Keratinocyte (primary cell): ENCODE measurements at regions not wholly inside any gene's neighbourhood (a gene's known extent, or its start where the extent isn't known, plus 50 kb on each side); places are given as distances from the start of the nearest gene placed in this dataset.

ENCODE experiments used
- DNase-seq: peaks from one replicate; pipeline ENCODE4 v3.0.0-alpha.2; 2011; ENCODE audit warnings: low read depth, missing footprints, low spot score
- FAIRE-seq: peaks from 2 replicates; lab custom pipeline; 2011; peaks lifted over from hg19 to GRCh38; lab: Jason Lieb, UNC
- H2AFZ ChIP-seq: 2 replicates; pipeline ENCODE4 v1.6.0; 2012; ENCODE audit warnings: low read length, control low read depth, inconsistent platforms; ENCODE audit not compliant: control insufficient read depth
- H3K27ac ChIP-seq: 2 replicates; pipeline ENCODE4 v1.5.1; 2011; ENCODE audit warnings: low read length; ENCODE audit not compliant: control insufficient read depth, insufficient read depth
- H3K27me3 ChIP-seq: 3 replicates; pipeline ENCODE4 v1.6.0; 2011; ENCODE audit warnings: low read length; ENCODE audit not compliant: control insufficient read depth, insufficient read depth; ENCODE audit errors: extremely low read depth
- H3K36me3 ChIP-seq, 2 experiments: 2 replicates in 1 of 2; 3 replicates in 1 of 2; pipeline ENCODE4 v1.5.1; 2011; ENCODE audit warnings: low read length in 2 of 2, mild to moderate bottlenecking in 1 of 2; ENCODE audit not compliant: control insufficient read depth in 2 of 2, insufficient read depth in 2 of 2; ENCODE audit errors: extremely low read depth in 1 of 2
- H3K4me1 ChIP-seq: 3 replicates; pipeline ENCODE4 v1.5.1; 2011; ENCODE audit warnings: low read length; ENCODE audit not compliant: control insufficient read depth, insufficient read depth; ENCODE audit errors: extremely low read depth
- H3K4me2 ChIP-seq: 3 replicates; pipeline ENCODE4 v1.6.0; 2011; ENCODE audit warnings: low read depth, low read length; ENCODE audit not compliant: control insufficient read depth, insufficient read depth; ENCODE audit errors: extremely low read depth
- H3K4me3 ChIP-seq, 3 experiments: fragments of 200-600 bp in 1 of 3; sonication (generic) in 1 of 3; 2 replicates in 2 of 3; 3 replicates in 1 of 3; pipeline ENCODE4 v1.5.1; 2011 to 2016; ENCODE audit warnings: low read length in 3 of 3, mild to moderate bottlenecking in 3 of 3, control low read depth in 2 of 3, inconsistent platforms in 1 of 3, low read depth in 1 of 3, mixed read lengths in 1 of 3, mixed run types in 1 of 3, moderate library complexity in 1 of 3; ENCODE audit not compliant: control insufficient read depth in 2 of 3, insufficient read depth in 2 of 3; ENCODE audit errors: extremely low read depth in 1 of 3
- H3K79me2 ChIP-seq: 2 replicates; pipeline ENCODE4 v1.6.0; 2012; ENCODE audit warnings: low read length; ENCODE audit not compliant: control insufficient read depth, insufficient read depth
- H3K9ac ChIP-seq: 3 replicates; pipeline ENCODE4 v1.6.0; 2011; ENCODE audit warnings: low read length; ENCODE audit not compliant: control insufficient read depth, insufficient read depth; ENCODE audit errors: extremely low read depth
- H3K9me1 ChIP-seq: 3 replicates; pipeline ENCODE4 v1.6.0; 2011; ENCODE audit warnings: low read length; ENCODE audit not compliant: control insufficient read depth, insufficient read depth; ENCODE audit errors: extremely low read depth
- H3K9me3 ChIP-seq: 2 replicates; pipeline ENCODE4 v1.5.1; 2012; ENCODE audit warnings: low read depth, low read length; ENCODE audit not compliant: control insufficient read depth
- H4K20me1 ChIP-seq: 3 replicates; pipeline ENCODE4 v1.6.0; 2011; ENCODE audit warnings: low read length; ENCODE audit not compliant: control insufficient read depth, insufficient read depth; ENCODE audit errors: extremely low read depth
- EZH2 ChIP-seq: IDR thresholded peaks from one replicate; pipeline ENCODE4 v1.6.1; 2012; ENCODE audit warnings: inconsistent platforms, mild to moderate bottlenecking, low read length, moderate library complexity
- dilution Hi-C: fragments of 300-500 bp; cut with MboI; formaldehyde crosslinking; loops from one replicate; pipeline ENCODE4 v1.7.0; 2020; ENCODE audit warnings: low sequenced_read_pairs; ENCODE audit not compliant: extremely low pct_ligation_motif_present
- TF ChIP-seq, protein P1 (sequence below), 3 experiments: IDR thresholded peaks in 1 of 3; conservative IDR thresholded peaks in 1 of 3; optimal IDR thresholded peaks in 1 of 3; 2 replicates in 2 of 3; 3 replicates in 1 of 3; pipeline versions ENCODE3 to v1.5.1; 2011; ENCODE audit warnings: low read length in 3 of 3, mild to moderate bottlenecking in 3 of 3, moderate library complexity in 2 of 3, control low read depth in 1 of 3, inconsistent platforms in 1 of 3; ENCODE audit not compliant: insufficient read depth in 2 of 3; ENCODE audit errors: extremely low read depth in 1 of 3

DNA sequence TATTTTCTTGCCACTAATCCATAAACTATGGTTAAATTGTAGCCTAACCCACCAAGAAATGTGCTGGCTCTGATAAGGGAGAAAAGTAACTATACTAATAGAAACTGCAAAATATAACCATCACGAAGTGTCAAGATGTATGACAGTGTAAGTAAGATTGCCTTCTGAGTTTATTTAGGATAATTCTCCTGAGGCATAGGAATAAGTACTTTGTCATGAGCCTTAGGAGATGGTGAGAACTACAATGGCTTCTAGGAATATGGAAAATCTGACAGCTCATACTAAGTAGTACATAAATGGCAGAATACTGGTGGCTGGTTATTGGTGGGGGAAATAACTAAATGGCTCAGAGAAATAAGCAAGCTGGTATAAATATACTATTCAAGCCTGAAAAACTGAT is 543.9 kb downstream of the PRR16 start:
- H3K27ac ChIP-seq, result no peak overlapping the region
- H3K9me1 ChIP-seq, result no peaks in the 10 kb centered on the region
- no peak for DNase-seq
- H3K79me2 ChIP-seq, result no peaks in the 10 kb centered on the region
- H3K36me3 ChIP-seq, result no peaks in the 10 kb centered on the region
- H4K20me1 ChIP-seq, result no peaks in the 10 kb centered on the region
- no peak for FAIRE-seq
- TF ChIP-seq EZH2, result no peak
- TF ChIP-seq, protein P1, sequence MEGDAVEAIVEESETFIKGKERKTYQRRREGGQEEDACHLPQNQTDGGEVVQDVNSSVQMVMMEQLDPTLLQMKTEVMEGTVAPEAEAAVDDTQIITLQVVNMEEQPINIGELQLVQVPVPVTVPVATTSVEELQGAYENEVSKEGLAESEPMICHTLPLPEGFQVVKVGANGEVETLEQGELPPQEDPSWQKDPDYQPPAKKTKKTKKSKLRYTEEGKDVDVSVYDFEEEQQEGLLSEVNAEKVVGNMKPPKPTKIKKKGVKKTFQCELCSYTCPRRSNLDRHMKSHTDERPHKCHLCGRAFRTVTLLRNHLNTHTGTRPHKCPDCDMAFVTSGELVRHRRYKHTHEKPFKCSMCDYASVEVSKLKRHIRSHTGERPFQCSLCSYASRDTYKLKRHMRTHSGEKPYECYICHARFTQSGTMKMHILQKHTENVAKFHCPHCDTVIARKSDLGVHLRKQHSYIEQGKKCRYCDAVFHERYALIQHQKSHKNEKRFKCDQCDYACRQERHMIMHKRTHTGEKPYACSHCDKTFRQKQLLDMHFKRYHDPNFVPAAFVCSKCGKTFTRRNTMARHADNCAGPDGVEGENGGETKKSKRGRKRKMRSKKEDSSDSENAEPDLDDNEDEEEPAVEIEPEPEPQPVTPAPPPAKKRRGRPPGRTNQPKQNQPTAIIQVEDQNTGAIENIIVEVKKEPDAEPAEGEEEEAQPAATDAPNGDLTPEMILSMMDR (optimal IDR thresholded peaks at IDR 0.05 in 1 of 3, IDR thresholded peaks at IDR 0.05 in 1 of 3, conservative IDR thresholded peaks at IDR 0.05 in 1 of 3; ENCODE audit: extremely low read depth in 1 of 3, insufficient read depth in 2 of 3, low read length in 3 of 3), result no peak
- no peak overlapping the region for H3K4me3 ChIP-seq
- H3K9ac ChIP-seq, result no peak overlapping the region
- dilution Hi-C loops, result no loop called here
- H2AFZ ChIP-seq, result no peak overlapping the region
- H3K4me1 ChIP-seq, result no peaks in the 10 kb centered on the region
- no peaks in the 10 kb centered on the region for H3K9me3 ChIP-seq
- H3K27me3 ChIP-seq, result no peaks in the 10 kb centered on the region
- H3K4me2 ChIP-seq, result no peak overlapping the region

GRCh38 chr5:121009058-121009457 is 545.0 kb downstream of the PRR16 start:
- no peaks in the 10 kb centered on the region for H4K20me1 ChIP-seq
- H3K9me1 ChIP-seq, result no peaks in the 10 kb centered on the region
- no peak for TF ChIP-seq EZH2
- TF ChIP-seq, protein P1 (optimal IDR thresholded peaks at IDR 0.05 in 1 of 3, IDR thresholded peaks at IDR 0.05 in 1 of 3, conservative IDR thresholded peaks at IDR 0.05 in 1 of 3; ENCODE audit: extremely low read depth in 1 of 3, insufficient read depth in 2 of 3, low read length in 3 of 3), result no peak
- no peaks in the 10 kb centered on the region for H3K27me3 ChIP-seq
- no peaks in the 10 kb centered on the region for H3K9me3 ChIP-seq
- no peaks in the 10 kb centered on the region for H3K4me1 ChIP-seq
- FAIRE-seq, result no peak
- no peak for DNase-seq
- H3K9ac ChIP-seq, result no peak overlapping the region
- H2AFZ ChIP-seq, result no peak overlapping the region
- no peak overlapping the region for H3K4me3 ChIP-seq
- dilution Hi-C loops, result no loop called here
- H3K27ac ChIP-seq, result no peak overlapping the region
- H3K4me2 ChIP-seq, result no peak overlapping the region
- no peaks in the 10 kb centered on the region for H3K36me3 ChIP-seq
- H3K79me2 ChIP-seq, result no peaks in the 10 kb centered on the region
